ENCODE measurements at regions not wholly inside any gene's neighbourhood (a gene's known extent, or its start where the extent isn't known, plus 50 kb on each side); places are given as distances from the start of the nearest gene placed in this dataset.

DNA sequence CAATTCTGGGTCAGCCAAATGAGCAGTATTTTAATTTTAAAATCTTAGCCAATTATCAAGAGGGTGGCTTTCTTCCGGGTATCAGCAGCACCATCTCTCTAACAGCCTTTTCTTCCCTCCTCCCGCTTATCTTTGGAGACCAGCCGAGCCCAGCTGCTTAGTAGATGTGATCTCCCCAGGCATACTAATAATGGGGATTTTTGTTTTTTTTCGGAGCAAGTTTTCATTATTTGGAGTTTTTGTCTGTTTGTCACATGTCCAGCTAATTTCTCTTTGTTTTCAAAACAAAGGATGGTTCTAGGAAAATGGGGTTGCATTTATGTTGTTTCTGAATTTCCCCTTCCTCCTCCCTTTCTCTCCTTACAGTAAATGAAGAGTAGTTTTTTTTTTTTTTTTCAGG, 170.5 kb upstream of the MPHOSPH6 start:
- H3K36me3 ChIP-seq (ENCODE audit: control insufficient read depth, insufficient read depth, low read length) = no peaks in the 10 kb centered on the region
- H3K27ac ChIP-seq (ENCODE audit: low read length) = no peak overlapping the region
- H3K4me1 ChIP-seq (ENCODE audit: control insufficient read depth, insufficient read depth, low read length) = no peaks in the 10 kb centered on the region
- no peak for DNase-seq (ENCODE audit: low read depth, low spot score)
- no CpG with 5 or more reads among the region's 4 CpGs for WGBS (ENCODE audit: insufficient coverage, insufficient read length)
- H3K27me3 ChIP-seq (ENCODE audit: control insufficient read depth, insufficient read depth, low read length) = no peaks in the 10 kb centered on the region
- H3K4me3 ChIP-seq (ENCODE audit: low read length) = no peak overlapping the region
- no peaks in the 10 kb centered on the region for H3K9me3 ChIP-seq (ENCODE audit: control insufficient read depth, insufficient read depth, low read length)

DNA sequence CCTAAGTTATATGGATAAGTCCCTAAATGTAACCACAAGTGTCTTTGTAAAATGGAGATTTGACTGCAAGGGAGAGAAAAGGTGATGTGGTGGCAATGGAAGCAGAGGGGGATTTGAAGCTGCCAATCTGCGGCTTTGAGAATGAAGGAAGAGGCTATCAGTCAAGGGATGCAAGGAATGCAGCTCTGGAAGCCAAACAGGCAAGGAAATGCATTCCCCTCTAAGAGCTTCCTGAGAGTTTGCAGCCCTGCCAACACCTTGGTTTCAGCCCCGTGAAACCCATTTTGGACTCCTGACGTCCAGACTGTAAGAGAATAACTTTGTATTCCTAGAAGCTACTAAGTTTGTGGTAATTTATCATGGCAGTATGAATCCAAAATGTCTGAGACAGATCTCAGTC, 167.3 kb upstream of the MPHOSPH6 start:
- Histone ChIP-seq H3K4me1 (ENCODE audit: control insufficient read depth, insufficient read depth, low read length) (no peaks in the 10 kb centered on the region), H3K9me3 (ENCODE audit: control insufficient read depth, insufficient read depth, low read length) (no peaks in the 10 kb centered on the region), H3K4me3 (ENCODE audit: low read length) (no peak overlapping the region), H3K36me3 (ENCODE audit: control insufficient read depth, insufficient read depth, low read length) (no peaks in the 10 kb centered on the region), H3K27me3 (ENCODE audit: control insufficient read depth, insufficient read depth, low read length) (no peaks in the 10 kb centered on the region), H3K27ac (ENCODE audit: low read length) (no peak overlapping the region)
- DNase-seq (ENCODE audit: low read depth, low spot score) = no peak
- no CpG with 5 or more reads among the region's 3 CpGs for WGBS (ENCODE audit: insufficient coverage, insufficient read length)

- no CpG with 5 or more reads among the region's 6 CpGs for WGBS (ENCODE audit: insufficient coverage, insufficient read length)
- no peak for DNase-seq (ENCODE audit: low read depth, low spot score)
- H3K9me3 ChIP-seq (ENCODE audit: control insufficient read depth, insufficient read depth, low read length) = no peaks in the 10 kb centered on the region
Measured at GRCh38 chr16:82331974-82332750, 162.1 kb upstream of the MPHOSPH6 start.

DNA sequence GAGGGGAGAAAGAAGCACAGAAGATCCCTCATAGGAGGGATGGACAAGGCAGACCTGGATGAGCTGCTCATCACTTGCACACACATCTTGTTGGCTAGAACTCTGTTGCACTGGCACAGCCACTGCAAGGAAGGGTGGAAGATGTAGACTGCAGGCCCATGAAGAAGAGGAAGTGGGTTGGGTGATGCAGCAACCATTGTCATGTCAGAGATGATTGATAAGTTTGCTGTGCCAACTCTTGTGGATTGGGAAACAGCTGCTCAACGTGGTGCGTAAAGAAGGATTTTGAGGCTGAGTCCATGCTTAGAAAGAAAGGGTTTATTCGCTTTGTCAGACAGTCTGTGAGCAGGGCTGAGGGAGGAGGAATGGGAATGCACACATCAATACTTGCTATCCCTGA, 161.4 kb upstream of the MPHOSPH6 start:
- no CpG with 5 or more reads among the region's 3 CpGs for WGBS (ENCODE audit: insufficient coverage, insufficient read length)
- Histone ChIP-seq H3K4me1 (ENCODE audit: control insufficient read depth, insufficient read depth, low read length) (no peaks in the 10 kb centered on the region), H3K4me3 (ENCODE audit: low read length) (no peak overlapping the region), H3K9me3 (ENCODE audit: control insufficient read depth, insufficient read depth, low read length) (no peaks in the 10 kb centered on the region), H3K36me3 (ENCODE audit: control insufficient read depth, insufficient read depth, low read length) (no peaks in the 10 kb centered on the region), H3K27me3 (ENCODE audit: control insufficient read depth, insufficient read depth, low read length) (no peaks in the 10 kb centered on the region), H3K27ac (ENCODE audit: low read length) (no peak overlapping the region)
- DNase-seq (ENCODE audit: low read depth, low spot score) = no peak

More at GRCh38 chr16:82331974-82332750, 162.1 kb upstream of the MPHOSPH6 start:
- Histone ChIP-seq H3K27ac (ENCODE audit: low read length) (no peak overlapping the region), H3K4me3 (ENCODE audit: low read length) (no peak overlapping the region), H3K4me1 (ENCODE audit: control insufficient read depth, insufficient read depth, low read length) (no peaks in the 10 kb centered on the region), H3K27me3 (ENCODE audit: control insufficient read depth, insufficient read depth, low read length) (no peaks in the 10 kb centered on the region), H3K36me3 (ENCODE audit: control insufficient read depth, insufficient read depth, low read length) (no peaks in the 10 kb centered on the region)

GRCh38 chr16:82329504-82330192, 159.6 kb upstream of the MPHOSPH6 start:
- H3K27me3 ChIP-seq (ENCODE audit: control insufficient read depth, insufficient read depth, low read length) = no peaks in the 10 kb centered on the region
- H3K4me3 ChIP-seq (ENCODE audit: low read length) = no peak overlapping the region
- no peaks in the 10 kb centered on the region for H3K9me3 ChIP-seq (ENCODE audit: control insufficient read depth, insufficient read depth, low read length)
- WGBS (ENCODE audit: insufficient coverage, insufficient read length) = no CpG with 5 or more reads among the region's 11 CpGs
- no peaks in the 10 kb centered on the region for H3K4me1 ChIP-seq (ENCODE audit: control insufficient read depth, insufficient read depth, low read length)
- H3K36me3 ChIP-seq (ENCODE audit: control insufficient read depth, insufficient read depth, low read length) = no peaks in the 10 kb centered on the region
- DNase-seq (ENCODE audit: low read depth, low spot score) = no peak
- H3K27ac ChIP-seq (ENCODE audit: low read length) = no peak overlapping the region

GRCh38 chr16:82328881-82329469, 159.0 kb upstream of the MPHOSPH6 start:
- Histone ChIP-seq H3K27me3 (ENCODE audit: control insufficient read depth, insufficient read depth, low read length) (no peaks in the 10 kb centered on the region), H3K36me3 (ENCODE audit: control insufficient read depth, insufficient read depth, low read length) (no peaks in the 10 kb centered on the region), H3K9me3 (ENCODE audit: control insufficient read depth, insufficient read depth, low read length) (no peaks in the 10 kb centered on the region), H3K27ac (ENCODE audit: low read length) (no peak overlapping the region), H3K4me1 (ENCODE audit: control insufficient read depth, insufficient read depth, low read length) (no peaks in the 10 kb centered on the region), H3K4me3 (ENCODE audit: low read length) (no peak overlapping the region)
- no CpG with 5 or more reads among the region's 5 CpGs for WGBS (ENCODE audit: insufficient coverage, insufficient read length)
- DNase-seq (ENCODE audit: low read depth, low spot score) = no peak

DNA sequence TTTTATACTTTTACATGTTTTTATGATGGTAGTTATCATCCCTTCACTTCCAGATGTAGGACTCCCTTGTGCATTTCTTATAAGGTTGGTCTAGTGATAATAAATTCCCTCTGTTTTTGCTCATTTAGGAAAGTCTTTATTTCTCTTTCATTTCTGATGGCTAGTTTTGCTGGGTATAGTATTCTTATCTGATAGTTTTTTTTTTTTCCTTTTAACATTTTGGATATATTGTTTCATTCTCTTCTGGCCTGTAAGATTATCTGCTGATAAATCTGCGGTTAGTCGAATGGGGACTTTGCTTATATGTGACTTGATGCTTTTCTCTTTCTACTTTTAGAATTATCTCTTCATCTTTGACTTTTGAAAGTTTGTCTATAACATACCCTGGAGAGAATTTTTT, 153.1 kb upstream of the MPHOSPH6 start:
- no CpG with 5 or more reads among the region's 2 CpGs for WGBS (ENCODE audit: insufficient coverage, insufficient read length)

DNA sequence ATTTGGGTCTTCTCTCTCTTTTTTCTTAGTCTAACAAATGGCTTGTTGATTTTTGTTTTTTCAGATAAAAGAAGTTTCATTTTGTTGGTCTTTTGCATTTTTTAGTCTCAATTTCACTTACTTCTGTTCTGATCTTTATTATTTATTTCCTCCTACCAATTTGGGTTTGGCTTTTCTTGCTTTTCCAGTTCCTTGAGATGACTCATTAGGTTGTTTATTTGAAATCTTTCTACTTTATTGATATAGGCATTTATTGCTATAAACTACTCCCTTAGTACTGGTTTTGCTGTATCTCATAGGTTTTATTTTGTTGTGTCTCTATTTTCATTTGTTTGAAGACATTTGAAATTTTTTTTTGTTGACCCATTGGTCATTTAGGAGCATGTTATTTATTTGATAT, 152.2 kb upstream of the MPHOSPH6 start:
- H3K4me1 ChIP-seq (ENCODE audit: control insufficient read depth, insufficient read depth, low read length) = no peaks in the 10 kb centered on the region
- H3K36me3 ChIP-seq (ENCODE audit: control insufficient read depth, insufficient read depth, low read length) = no peaks in the 10 kb centered on the region
- H3K4me3 ChIP-seq (ENCODE audit: low read length) = no peak overlapping the region
- DNase-seq (ENCODE audit: low read depth, low spot score) = no peak
- H3K9me3 ChIP-seq (ENCODE audit: control insufficient read depth, insufficient read depth, low read length) = no peaks in the 10 kb centered on the region
- no peaks in the 10 kb centered on the region for H3K27me3 ChIP-seq (ENCODE audit: control insufficient read depth, insufficient read depth, low read length)
- no peak overlapping the region for H3K27ac ChIP-seq (ENCODE audit: low read length)

More for the DNA sequence above, 153.1 kb upstream of the MPHOSPH6 start:
- no peak overlapping the region for H3K4me3 ChIP-seq (ENCODE audit: low read length)
- H3K4me1 ChIP-seq (ENCODE audit: control insufficient read depth, insufficient read depth, low read length) = no peaks in the 10 kb centered on the region
- H3K27ac ChIP-seq (ENCODE audit: low read length) = no peak overlapping the region
- DNase-seq (ENCODE audit: low read depth, low spot score) = no peak
- no peaks in the 10 kb centered on the region for H3K9me3 ChIP-seq (ENCODE audit: control insufficient read depth, insufficient read depth, low read length)
- no peaks in the 10 kb centered on the region for H3K27me3 ChIP-seq (ENCODE audit: control insufficient read depth, insufficient read depth, low read length)
- H3K36me3 ChIP-seq (ENCODE audit: control insufficient read depth, insufficient read depth, low read length) = no peaks in the 10 kb centered on the region

GRCh38 chr16:82319038-82319437, 149.0 kb upstream of the MPHOSPH6 start:
- WGBS (ENCODE audit: insufficient coverage, insufficient read length) = no CpG with 5 or more reads among the region's 1 CpG
- no peak overlapping the region for H3K27ac ChIP-seq (ENCODE audit: low read length)
- no peaks in the 10 kb centered on the region for H3K27me3 ChIP-seq (ENCODE audit: control insufficient read depth, insufficient read depth, low read length)
- H3K4me3 ChIP-seq (ENCODE audit: low read length) = no peak overlapping the region
- H3K4me1 ChIP-seq (ENCODE audit: control insufficient read depth, insufficient read depth, low read length) = no peaks in the 10 kb centered on the region
- no peaks in the 10 kb centered on the region for H3K36me3 ChIP-seq (ENCODE audit: control insufficient read depth, insufficient read depth, low read length)
- no peak for DNase-seq (ENCODE audit: low read depth, low spot score)
- H3K9me3 ChIP-seq (ENCODE audit: control insufficient read depth, insufficient read depth, low read length) = no peaks in the 10 kb centered on the region

DNA sequence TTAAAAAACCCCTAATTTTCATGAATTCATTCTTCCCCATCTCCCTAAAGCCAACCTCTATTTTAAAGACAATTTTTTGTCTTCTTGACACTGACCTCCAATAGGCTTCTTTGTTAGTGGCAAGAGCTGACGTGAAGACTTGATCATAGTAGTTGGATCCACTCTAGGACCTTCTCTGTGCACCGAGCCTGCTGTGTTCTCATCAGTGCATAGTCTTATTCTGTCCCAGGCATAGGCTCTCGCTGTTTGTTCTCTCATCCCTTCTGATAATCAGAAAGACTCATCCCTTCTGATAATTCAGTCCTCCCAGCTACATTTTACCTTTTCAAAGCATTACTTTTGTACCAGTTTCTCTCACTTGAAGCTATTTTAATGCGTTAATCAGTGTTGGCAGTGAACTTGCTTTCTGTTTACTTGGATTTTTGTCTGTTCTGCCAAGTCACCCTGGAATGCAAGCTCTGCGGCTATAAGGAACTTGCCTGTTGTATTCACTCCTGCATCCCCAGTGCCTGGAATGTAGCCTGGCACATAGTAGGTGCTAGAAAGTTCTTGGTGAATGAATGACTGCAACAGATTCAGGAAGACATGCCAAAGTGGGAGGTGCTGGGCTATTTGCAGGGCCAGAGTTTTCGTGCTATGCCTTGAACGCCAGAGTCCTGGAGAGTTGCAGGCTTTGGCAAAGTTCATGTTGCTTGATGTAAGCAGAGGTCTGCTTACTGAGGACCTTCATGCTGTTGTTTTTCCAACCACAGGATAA, 147.6 kb upstream of the MPHOSPH6 start:
- H3K4me1 ChIP-seq (ENCODE audit: control insufficient read depth, insufficient read depth, low read length) = no peaks in the 10 kb centered on the region
- WGBS (ENCODE audit: insufficient coverage, insufficient read length) = no CpG with 5 or more reads among the region's 7 CpGs
- no peaks in the 10 kb centered on the region for H3K9me3 ChIP-seq (ENCODE audit: control insufficient read depth, insufficient read depth, low read length)
- no peak overlapping the region for H3K27ac ChIP-seq (ENCODE audit: low read length)
- no peak for DNase-seq (ENCODE audit: low read depth, low spot score)
- no peak overlapping the region for H3K4me3 ChIP-seq (ENCODE audit: low read length)
- H3K36me3 ChIP-seq (ENCODE audit: control insufficient read depth, insufficient read depth, low read length) = no peaks in the 10 kb centered on the region
- H3K27me3 ChIP-seq (ENCODE audit: control insufficient read depth, insufficient read depth, low read length) = no peaks in the 10 kb centered on the region

Measured in iPS DF 6.9 (cell line).